Endodermal cell (in vitro differentiated cells): ENCODE measurements at regions not wholly inside any gene's neighbourhood (a gene's known extent, or its start where the extent isn't known, plus 50 kb on each side); places are given as distances from the start of the nearest gene placed in this dataset.

Experiments
- DNase-seq: peaks from one replicate; pipeline ENCODE4 v3.0.0-alpha.2; 2017
- H3K27ac ChIP-seq: 2 replicates; pipeline ENCODE4 v1.5.1; 2013; ENCODE audit warnings: mild to moderate bottlenecking, low read depth, low read length, moderate library complexity
- H3K27me3 ChIP-seq: 2 replicates; pipeline ENCODE4 v1.6.1; 2013; ENCODE audit warnings: mild to moderate bottlenecking, low read length, moderate library complexity; ENCODE audit not compliant: insufficient read depth, control insufficient read depth, poor library complexity, severe bottlenecking
- H3K36me3 ChIP-seq: 2 replicates; pipeline ENCODE4 v1.7.0; 2013; ENCODE audit warnings: mild to moderate bottlenecking, low read length, moderate library complexity; ENCODE audit not compliant: control insufficient read depth, insufficient read depth
- H3K4me1 ChIP-seq: one replicate; pipeline ENCODE4 v1.7.0; 2013; ENCODE audit warnings: low read length; ENCODE audit not compliant: control insufficient read depth, insufficient read depth
- H3K4me3 ChIP-seq: 2 replicates; pipeline ENCODE4 v1.5.1; 2013; ENCODE audit warnings: mild to moderate bottlenecking, low read length, moderate library complexity
- H3K9ac ChIP-seq: 2 replicates; pipeline ENCODE4 v1.6.1; 2013; ENCODE audit warnings: mild to moderate bottlenecking, low read length, moderate library complexity; ENCODE audit not compliant: poor library complexity, severe bottlenecking; ENCODE audit errors: extremely low read depth
- H3K9me3 ChIP-seq: 2 replicates; pipeline ENCODE4 v1.6.1; 2013; ENCODE audit warnings: mild to moderate bottlenecking, low read length, moderate library complexity; ENCODE audit not compliant: control insufficient read depth
- H3K27ac Mint-ChIP-seq: 2 replicates; pipeline ENCODE4 v1.8.0; 2020; ENCODE audit warnings: mixed read lengths
- H3K27me3 Mint-ChIP-seq: 2 replicates; pipeline ENCODE4 v1.8.0; 2021; ENCODE audit warnings: mild to moderate bottlenecking, mixed read lengths; ENCODE audit not compliant: insufficient read depth
- H3K36me3 Mint-ChIP-seq: 2 replicates; pipeline ENCODE4 v1.8.0; 2020; ENCODE audit warnings: low read depth, mixed read lengths
- H3K4me1 Mint-ChIP-seq: 2 replicates; pipeline ENCODE4 v1.8.0; 2020; ENCODE audit warnings: mixed read lengths
- H3K4me3 Mint-ChIP-seq: 2 replicates; pipeline ENCODE4 v1.8.0; 2020; ENCODE audit warnings: mild to moderate bottlenecking, moderate library complexity, mixed read lengths
- H3K9me3 Mint-ChIP-seq: 2 replicates; pipeline ENCODE4 v1.8.0; 2020; ENCODE audit warnings: mild to moderate bottlenecking, mixed read lengths
- CTCF ChIP-seq: fragments of 200-600 bp; sonication (generic); conservative IDR thresholded peaks from 2 replicates; pipeline ENCODE4 v1.5.0; 2021; ENCODE audit warnings: antibody characterized with exemption, mild to moderate bottlenecking
- WGBS, 2 experiments: methylation state at CpG; one replicate each; pipeline versions ENCODE4 v1.1.5 to v1.1.7; 2013; ENCODE audit warnings: missing lambda C conversion rate in 2 of 2, mixed read lengths in 1 of 2; ENCODE audit not compliant: insufficient coverage in 1 of 2, insufficient read length in 1 of 2; 5-methylcytosine and 5-hydroxymethylcytosine counted together

- no peak for DNase-seq
- no peaks in the 10 kb centered on the region for H3K36me3 Mint-ChIP-seq
- TF ChIP-seq CTCF = no peak
- no peaks in the 10 kb centered on the region for H3K27me3 Mint-ChIP-seq
- H3K27ac Mint-ChIP-seq = no peak overlapping the region
- Histone ChIP-seq H3K4me3 (no peak overlapping the region), H3K27ac (no peak overlapping the region), H3K4me1 (no peaks in the 10 kb centered on the region), H3K9me3 (no peaks in the 10 kb centered on the region), H3K36me3 (no peaks in the 10 kb centered on the region), H3K9ac (no peak overlapping the region), H3K27me3 (no peaks in the 10 kb centered on the region)
- 17 to 49% methylated on average over 2 of the region's 2 CpGs for WGBS, 2 experiments
- H3K4me1 Mint-ChIP-seq = no peaks in the 10 kb centered on the region
- H3K9me3 Mint-ChIP-seq = no peaks in the 10 kb centered on the region
- H3K4me3 Mint-ChIP-seq = no peak overlapping the region
Observed at GRCh38 chr9:107221321-107221720, 61.8 kb upstream of the RAD23B start.

DNA sequence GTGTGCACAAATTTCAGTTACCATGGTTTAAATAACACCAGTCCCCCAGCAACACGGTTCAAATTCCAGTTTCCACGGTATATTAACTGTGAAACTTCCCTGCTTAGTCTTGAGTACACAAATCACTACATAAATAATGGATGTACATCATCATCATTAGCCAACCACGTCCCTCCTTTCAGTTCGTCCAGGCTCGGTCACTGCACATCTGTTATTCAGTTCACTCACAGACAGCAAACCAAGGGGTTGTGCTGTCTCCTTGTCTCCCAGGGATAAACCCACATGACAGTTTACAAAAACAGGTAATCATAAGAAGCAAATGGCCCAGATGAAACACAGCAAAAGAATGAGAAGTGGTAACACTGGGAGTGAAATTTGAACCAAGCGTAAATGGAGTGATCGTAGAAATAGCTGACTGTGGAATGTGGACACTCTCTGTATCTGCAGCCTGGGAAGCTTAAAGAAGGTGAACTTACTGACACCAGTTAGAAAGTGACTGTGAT lies 61.0 kb upstream of the RAD23B start:
- H3K4me1 Mint-ChIP-seq = no peaks in the 10 kb centered on the region
- Histone ChIP-seq H3K4me3 (no peak overlapping the region), H3K9me3 (no peaks in the 10 kb centered on the region), H3K9ac (no peak overlapping the region), H3K4me1 (no peaks in the 10 kb centered on the region), H3K27me3 (no peaks in the 10 kb centered on the region), H3K27ac (no peak overlapping the region), H3K36me3 (no peaks in the 10 kb centered on the region)
- H3K4me3 Mint-ChIP-seq = no peak overlapping the region
- no peak overlapping the region for H3K27ac Mint-ChIP-seq
- H3K27me3 Mint-ChIP-seq = no peaks in the 10 kb centered on the region
- 82 to 86% methylated on average over 6 to 7 of the region's 7 CpGs for WGBS, 2 experiments
- no peaks in the 10 kb centered on the region for H3K9me3 Mint-ChIP-seq
- DNase-seq = no peak
- H3K36me3 Mint-ChIP-seq = no peaks in the 10 kb centered on the region
- no peak for TF ChIP-seq CTCF

DNA sequence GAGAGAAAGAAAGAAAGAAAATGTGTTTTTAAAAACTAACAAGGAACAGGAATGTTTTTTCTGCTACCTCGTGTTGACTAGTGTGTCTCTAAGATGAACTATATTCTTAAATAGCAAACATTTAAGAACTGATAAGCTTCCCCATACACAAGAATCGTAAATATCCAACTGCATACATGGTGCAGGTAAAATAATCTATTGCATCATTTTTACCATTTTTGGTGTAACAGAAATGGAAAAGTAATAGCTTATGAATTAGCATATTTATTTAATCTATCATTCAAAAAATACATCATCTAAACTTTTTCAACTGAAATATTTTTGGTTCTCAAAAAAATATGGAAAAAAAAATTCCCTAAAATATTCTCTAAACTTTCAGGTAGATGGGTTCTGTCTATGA lies 59.7 kb upstream of the RAD23B start:
- no peaks in the 10 kb centered on the region for H3K27me3 ChIP-seq
- peaks cover 8% of the 10 kb centered on the region for H3K4me1 Mint-ChIP-seq
- no peaks in the 10 kb centered on the region for H3K36me3 ChIP-seq
- WGBS, 2 experiments = 84% methylated on average over 2 of the region's 2 CpGs; no CpG with 5 or more reads in 1 of the 2 experiments
- H3K36me3 Mint-ChIP-seq = no peaks in the 10 kb centered on the region
- H3K27ac ChIP-seq = no peak overlapping the region
- TF ChIP-seq CTCF = no peak
- no peak overlapping the region for H3K9ac ChIP-seq
- H3K4me1 ChIP-seq = peaks cover 6% of the 10 kb centered on the region
- DNase-seq = no peak
- no peaks in the 10 kb centered on the region for H3K9me3 Mint-ChIP-seq
- no peaks in the 10 kb centered on the region for H3K27me3 Mint-ChIP-seq
- H3K4me3 Mint-ChIP-seq = no peak overlapping the region
- H3K27ac Mint-ChIP-seq = no peak overlapping the region
- H3K9me3 ChIP-seq = no peaks in the 10 kb centered on the region
- H3K4me3 ChIP-seq = no peak overlapping the region
